GM12892 (cell line): ENCODE measurements at regions not wholly inside any gene's neighbourhood (a gene's known extent, or its start where the extent isn't known, plus 50 kb on each side); places are given as distances from the start of the nearest gene placed in this dataset.

Source experiments
- POLR2A ChIP-seq: IDR thresholded peaks from 2 replicates; pipeline ENCODE4 v1.6.1; 2011; ENCODE audit warnings: low read depth, low read length, control low read depth
- TAF1 ChIP-seq: IDR thresholded peaks from 2 replicates; pipeline ENCODE4 v1.6.1; 2011; ENCODE audit warnings: low read depth, mild to moderate bottlenecking, control low read depth, low read length, borderline replicate concordance

GRCh38 chr2:41877114-41877678 lies 170.6 kb upstream of the PKDCC start:
- TF ChIP-seq POLR2A (no peak), TAF1 (no peak)
